ENCODE measurements at regions not wholly inside any gene's neighbourhood (a gene's known extent, or its start where the extent isn't known, plus 50 kb on each side); places are given as distances from the start of the nearest gene placed in this dataset.

DNA sequence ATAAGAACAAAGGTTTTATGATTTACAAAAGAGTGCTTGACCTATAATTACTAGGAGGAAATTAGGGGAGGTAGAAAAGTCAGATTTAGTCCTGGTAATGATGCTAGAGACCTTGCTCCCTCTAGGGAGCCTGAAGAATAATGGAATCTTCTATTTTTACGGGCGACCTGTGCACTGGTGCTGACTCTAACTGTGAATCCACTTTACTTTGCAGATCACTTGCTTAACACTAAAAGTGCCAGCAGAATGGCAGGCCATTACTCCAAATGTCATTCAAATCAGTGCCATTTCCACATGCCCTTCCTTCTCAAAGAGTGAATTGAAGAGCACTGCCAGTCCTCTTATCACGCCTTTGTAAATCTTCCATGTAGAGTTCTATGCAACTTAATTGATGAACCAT lies 359.4 kb upstream of the ARRDC3 start:
- TF ChIP-seq, protein P1, sequence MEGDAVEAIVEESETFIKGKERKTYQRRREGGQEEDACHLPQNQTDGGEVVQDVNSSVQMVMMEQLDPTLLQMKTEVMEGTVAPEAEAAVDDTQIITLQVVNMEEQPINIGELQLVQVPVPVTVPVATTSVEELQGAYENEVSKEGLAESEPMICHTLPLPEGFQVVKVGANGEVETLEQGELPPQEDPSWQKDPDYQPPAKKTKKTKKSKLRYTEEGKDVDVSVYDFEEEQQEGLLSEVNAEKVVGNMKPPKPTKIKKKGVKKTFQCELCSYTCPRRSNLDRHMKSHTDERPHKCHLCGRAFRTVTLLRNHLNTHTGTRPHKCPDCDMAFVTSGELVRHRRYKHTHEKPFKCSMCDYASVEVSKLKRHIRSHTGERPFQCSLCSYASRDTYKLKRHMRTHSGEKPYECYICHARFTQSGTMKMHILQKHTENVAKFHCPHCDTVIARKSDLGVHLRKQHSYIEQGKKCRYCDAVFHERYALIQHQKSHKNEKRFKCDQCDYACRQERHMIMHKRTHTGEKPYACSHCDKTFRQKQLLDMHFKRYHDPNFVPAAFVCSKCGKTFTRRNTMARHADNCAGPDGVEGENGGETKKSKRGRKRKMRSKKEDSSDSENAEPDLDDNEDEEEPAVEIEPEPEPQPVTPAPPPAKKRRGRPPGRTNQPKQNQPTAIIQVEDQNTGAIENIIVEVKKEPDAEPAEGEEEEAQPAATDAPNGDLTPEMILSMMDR (IDR thresholded peaks at IDR 0.05; ENCODE audit: low read depth, low read length), result no peak
- no peak for DNase-seq (ENCODE audit: extremely low read depth, low read depth)

DNA sequence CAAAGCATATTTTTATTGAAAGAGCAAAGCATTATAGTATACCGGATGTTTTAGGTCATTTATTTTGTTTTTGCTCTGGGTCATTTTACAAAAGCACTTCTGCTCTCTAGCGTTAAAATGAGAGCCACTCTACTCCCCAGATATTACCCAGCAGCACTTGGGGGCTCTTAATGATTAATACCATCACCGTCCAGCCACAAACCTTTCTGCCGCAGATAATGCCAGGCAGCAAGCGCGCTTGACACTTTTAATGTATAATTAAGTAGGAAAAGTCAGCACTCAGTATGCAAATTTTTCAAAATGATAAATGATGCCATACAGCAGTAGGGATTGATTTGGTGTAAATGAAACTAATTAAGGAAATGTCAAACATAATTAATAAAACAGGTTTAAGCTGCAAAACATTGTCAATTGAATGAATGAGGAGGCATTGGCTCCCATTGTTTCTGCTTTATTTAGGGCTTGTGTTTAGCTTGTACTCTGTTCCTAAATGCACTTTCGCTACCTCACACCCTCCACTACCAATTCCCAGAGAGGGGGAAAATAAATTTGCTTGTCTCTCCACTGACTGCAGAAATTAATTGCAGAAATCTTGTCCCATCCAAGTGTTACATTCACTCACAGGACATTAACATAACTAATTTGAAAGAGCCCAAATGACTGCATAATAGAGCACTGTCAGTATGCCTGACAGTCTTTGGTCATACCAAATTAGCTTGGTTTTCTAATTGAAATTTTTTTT lies 358.8 kb upstream of the ARRDC3 start:
- TF ChIP-seq, protein P1 (IDR thresholded peaks at IDR 0.05; ENCODE audit: low read depth, low read length), result no peak
- no peak for DNase-seq (ENCODE audit: extremely low read depth, low read depth)

- no peak for DNase-seq (ENCODE audit: extremely low read depth, low read depth)
- TF ChIP-seq, protein P1 (IDR thresholded peaks at IDR 0.05; ENCODE audit: low read depth, low read length), result no peak
Measured at GRCh38 chr5:91730026-91730425, 346.9 kb upstream of the ARRDC3 start.

GRCh38 chr5:91727463-91727862 lies 344.3 kb upstream of the ARRDC3 start:
- no peak for DNase-seq (ENCODE audit: extremely low read depth, low read depth)
- TF ChIP-seq, protein P1 (IDR thresholded peaks at IDR 0.05; ENCODE audit: low read depth, low read length), result no peak

DNA sequence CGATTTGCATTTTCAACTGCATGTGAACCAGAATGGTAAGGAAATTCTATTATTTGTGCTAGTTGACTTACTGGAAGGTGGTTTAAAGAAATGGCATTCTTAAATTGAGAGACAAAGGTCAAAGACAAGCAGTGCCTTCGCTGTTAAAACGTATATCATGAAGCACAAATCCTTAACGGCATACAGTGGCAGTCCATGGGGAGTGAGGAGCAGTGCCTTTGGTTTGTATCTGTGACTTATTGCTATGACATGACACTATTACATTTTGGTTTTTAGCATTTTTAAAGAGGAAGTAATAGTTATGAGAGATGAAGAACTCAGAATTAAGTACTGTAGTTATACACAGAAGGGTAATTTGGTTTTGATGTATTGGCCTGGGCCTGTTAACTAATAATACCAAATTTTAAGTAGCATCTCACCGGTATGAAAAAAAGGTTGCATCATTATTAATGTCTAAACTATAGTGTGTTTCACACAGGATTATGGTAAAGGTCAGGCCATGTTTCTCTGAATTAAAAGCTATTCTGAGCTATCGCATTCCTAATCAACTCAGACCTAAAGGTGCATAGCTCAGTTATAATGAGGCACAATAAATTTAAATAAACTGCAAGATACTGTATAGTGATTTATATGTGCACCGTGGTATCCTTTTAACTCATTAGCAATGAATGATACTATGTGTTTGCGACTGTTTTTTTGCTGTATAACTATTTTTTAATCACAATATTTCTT lies 339.8 kb upstream of the ARRDC3 start:
- no peak for DNase-seq (ENCODE audit: extremely low read depth, low read depth)
- TF ChIP-seq, protein P1 (IDR thresholded peaks at IDR 0.05; ENCODE audit: low read depth, low read length), result no peak

DNA sequence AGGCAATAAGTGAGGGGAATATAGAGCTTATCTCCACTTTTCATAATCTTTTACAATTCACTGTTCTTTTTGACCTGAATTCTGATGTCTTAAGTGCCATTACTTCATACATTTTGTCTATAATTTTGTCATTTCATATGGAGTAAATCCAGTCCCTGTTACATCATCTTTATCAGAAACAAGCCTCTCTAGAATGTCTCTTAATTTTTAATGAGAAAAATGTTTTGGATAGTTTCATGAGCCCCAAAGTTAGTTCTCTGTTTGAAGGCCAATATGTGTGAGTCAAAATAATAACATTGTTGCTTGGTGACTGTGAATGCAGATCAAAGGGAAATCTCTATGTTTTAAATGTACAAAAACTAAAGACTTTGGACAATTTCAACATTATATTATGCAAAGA lies 329.6 kb upstream of the ARRDC3 start:
- TF ChIP-seq, protein P1 (IDR thresholded peaks at IDR 0.05; ENCODE audit: low read depth, low read length), result no peak
- no peak for DNase-seq (ENCODE audit: extremely low read depth, low read depth)

GRCh38 chr5:91707521-91707841 lies 324.4 kb upstream of the ARRDC3 start:
- TF ChIP-seq, protein P1 (IDR thresholded peaks at IDR 0.05; ENCODE audit: low read depth, low read length), result no peak
- no peak for DNase-seq (ENCODE audit: extremely low read depth, low read depth)
